Thyroid gland (tissue), 4 donors: ENCODE measurements at regions not wholly inside any gene's neighbourhood (a gene's known extent, or its start where the extent isn't known, plus 50 kb on each side); places are given as distances from the start of the nearest gene placed in this dataset.

Experiments used
- CTCF ChIP-seq, 6 experiments: fragments of 200-600 bp in 3 of 6; fragments of 450-650 bp in 3 of 6; sonication (generic) in 3 of 6; IDR thresholded peaks; one replicate each; pipeline ENCODE4 v1.5.1; 2016 to 2019; ENCODE audit warnings: antibody characterized with exemption in 6 of 6, mild to moderate bottlenecking in 2 of 6, inconsistent platforms in 1 of 6, moderate library complexity in 1 of 6
- POLR2A ChIP-seq, 2 donors: fragments of 450-650 bp; IDR thresholded peaks; one replicate each; pipeline ENCODE4 v1.6.1; 2017; ENCODE audit warnings: antibody characterized with exemption in 2 of 2, mild to moderate bottlenecking in 2 of 2, moderate library complexity in 1 of 2

GRCh38 chr2:59073286-59073685 lies 832.2 kb upstream of the FANCL start:
- TF ChIP-seq CTCF (IDR thresholded peaks at IDR 0.05), result no peak
- TF ChIP-seq POLR2A (IDR thresholded peaks at IDR 0.05), result no peak
